Stimulated activated CD4-positive, alpha-beta T cell treated with anti-CD3 and anti-CD28 coated beads, Interleukin-12 subunit alpha, Interleukin-12 subunit beta, amount 100 ng/mL, for 24 hours (primary cell): ENCODE measurements at regions not wholly inside any gene's neighbourhood (a gene's known extent, or its start where the extent isn't known, plus 50 kb on each side); places are given as distances from the start of the nearest gene placed in this dataset.
"Not testable (repeated sequence)": the region's sequence is repeated elsewhere in the genome, so short reads cannot be mapped to it uniquely, and the experiment has no call there.

ENCODE experiments used
- DNase-seq, 2 experiments: peaks; one replicate each; pipeline ENCODE4 v3.0.0-alpha.2; 2020; ENCODE audit warnings: low read depth in 2 of 2

DNA sequence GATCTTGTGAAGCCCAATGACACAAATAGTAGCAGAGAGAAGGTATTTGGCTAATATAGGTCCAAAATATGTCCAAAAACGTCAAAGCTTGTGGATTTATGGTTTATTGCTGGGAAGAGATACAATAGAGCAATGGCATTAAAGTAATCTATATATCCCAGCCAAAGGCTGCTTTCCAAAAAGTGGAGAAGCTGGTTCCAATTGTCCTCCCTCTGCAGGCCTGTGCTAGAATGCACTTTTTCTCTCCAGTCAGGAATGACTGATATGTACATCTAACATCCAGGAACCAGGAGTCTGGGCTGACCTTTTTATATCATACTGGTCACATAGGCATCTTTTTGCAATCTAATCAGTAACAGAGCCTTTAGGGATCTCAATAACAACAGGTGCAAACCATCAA lies 167.1 kb upstream of the FAM3C start:
- DNase-seq, result no peak

DNA sequence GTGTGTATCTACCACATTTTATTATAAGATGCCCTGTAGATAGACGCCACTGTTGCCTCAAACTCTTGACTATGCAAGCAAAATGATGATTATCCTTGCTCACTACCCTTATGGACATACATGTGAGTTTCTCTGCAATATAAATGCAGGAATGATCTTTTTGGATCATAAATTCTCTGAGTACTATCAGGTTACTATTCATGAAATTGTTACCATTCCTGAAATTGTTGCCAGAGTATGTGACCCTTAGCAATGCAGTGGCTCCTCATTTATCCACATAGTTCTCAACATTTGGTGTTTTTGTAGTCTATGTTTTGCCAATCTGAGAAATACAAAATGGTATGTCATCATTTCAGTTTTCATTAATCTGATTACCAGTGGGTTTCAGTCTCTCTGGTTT lies 166.2 kb upstream of the FAM3C start:
- no peak for DNase-seq

DNA sequence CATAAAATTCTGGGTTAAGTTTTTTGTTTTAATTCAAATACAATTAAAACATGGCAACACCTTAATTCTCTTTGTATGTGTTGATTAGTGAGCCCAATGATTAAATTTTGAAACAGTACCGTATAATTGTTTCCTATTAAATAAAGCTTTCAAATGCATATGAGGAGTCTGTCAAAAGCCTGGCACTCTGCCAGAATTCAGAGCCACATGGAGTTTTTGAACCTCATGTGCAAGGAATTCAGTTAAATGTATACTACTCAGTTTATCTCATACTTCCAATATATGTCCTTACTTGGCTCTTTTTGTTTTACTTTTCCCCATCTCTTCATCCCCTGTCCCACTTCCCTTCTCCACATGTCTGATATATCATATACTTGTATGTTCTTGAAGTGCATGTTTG lies 165.6 kb upstream of the FAM3C start:
- no peak for DNase-seq

DNA sequence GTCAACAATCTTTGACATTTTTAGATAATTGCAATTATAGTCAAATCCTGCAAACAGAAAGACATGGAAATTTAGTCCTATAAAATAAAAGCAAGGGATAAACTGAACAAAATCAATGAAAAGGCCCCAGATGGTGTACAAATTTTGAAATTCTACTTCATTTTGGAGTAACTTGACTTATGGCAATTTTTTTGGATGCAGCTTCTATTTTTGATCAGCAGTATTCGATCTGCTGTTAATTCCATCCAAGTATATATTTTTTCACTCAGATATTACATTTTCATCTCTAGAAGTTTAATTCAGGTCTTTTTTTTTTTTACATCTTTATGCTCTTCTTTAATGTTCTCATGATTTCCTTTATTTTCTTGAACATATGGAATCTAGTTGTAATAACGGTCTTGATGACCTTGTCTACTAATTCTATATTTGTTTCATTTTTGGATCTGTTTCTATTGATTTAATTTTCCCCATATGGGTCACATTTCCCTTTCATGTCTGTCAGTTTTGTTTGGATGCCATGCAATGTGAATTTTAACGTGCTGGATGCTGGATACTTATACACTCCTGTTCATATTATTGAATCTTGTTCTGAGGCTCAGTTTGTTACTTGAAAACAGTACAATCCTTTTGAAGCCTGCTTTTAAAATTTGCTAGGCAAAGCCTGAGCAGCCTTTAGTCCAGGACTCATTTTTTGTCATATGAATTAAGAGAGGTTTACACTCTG lies 164.3 kb upstream of the FAM3C start:
- no peak for DNase-seq

DNA sequence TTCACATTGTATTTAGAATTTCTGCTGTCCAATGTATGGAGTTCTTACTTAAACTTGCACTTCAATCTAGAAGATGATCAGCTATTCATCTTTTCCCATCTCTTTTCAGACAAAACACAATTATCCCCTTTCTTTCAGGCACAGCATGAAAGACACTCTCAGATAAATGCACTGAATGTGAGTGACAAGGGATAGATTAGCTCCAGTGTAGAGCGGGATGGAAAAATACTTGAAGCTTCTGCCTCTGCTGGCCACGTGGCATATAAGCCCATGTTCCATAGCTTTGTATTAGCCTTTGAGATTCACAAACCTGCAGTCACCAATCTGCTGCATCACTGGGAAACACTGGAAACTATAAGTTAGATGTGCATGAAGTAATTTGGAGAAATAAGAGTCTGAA lies 162.2 kb upstream of the FAM3C start:
- DNase-seq, result no peak

DNA sequence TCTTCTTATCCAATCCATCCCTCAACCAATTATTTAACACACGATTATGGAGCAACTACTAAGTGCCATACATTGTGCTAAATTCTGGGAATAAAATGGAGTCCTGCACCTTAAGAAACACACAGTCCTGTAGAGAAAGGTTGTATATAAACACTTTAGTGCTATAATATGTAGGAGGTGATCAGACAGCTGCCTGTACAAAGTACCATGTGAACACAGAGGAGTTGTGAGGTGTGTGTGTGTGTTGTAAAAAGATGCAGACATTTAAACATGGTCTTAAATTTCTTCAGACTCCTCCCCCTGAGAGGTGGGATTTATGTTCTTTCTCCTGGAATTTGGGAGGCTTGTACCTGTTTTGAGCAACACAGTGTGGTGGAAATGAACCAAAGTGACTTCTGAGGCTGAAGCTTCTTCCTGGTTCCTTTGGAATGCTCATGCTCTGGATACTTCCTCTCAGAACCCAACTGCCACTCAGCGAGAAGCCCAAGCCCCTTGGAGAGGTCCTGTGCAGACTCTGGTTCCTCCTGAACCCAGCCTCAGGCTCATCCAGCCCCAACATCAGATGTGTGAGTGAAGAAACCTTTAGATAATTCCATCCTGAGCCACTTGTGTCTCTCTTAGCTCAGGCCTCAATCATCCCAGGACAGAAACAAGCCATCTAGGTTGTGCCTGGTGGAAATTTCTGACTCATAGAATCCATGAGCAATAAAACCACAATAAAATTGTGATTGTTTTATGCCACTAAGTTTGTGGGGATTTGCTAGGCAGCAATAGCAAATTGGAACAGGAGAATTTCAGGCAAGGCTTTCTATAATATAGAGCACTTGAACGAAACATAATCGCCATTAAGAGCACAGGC lies 161.2 kb upstream of the FAM3C start:
- no peak for DNase-seq

DNA sequence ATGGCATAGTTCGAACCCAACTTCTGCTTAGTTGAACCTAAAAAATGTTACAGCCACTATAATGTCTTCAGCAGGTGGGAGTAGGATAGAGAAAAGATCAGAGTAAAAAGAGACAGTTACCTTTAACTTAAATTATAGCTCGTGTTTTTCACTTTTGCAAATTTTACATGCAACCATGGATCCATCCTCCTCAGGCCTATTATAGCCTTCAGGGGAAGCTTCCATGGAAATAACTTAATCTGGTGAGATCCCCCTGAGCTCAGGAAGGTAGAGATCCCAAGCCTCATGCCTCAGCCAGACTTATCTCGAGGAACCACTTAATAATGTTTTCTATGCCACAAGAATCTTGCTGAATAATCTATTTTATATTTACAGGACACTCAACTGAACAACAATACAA lies 159.4 kb upstream of the FAM3C start:
- DNase-seq, result no peak

DNA sequence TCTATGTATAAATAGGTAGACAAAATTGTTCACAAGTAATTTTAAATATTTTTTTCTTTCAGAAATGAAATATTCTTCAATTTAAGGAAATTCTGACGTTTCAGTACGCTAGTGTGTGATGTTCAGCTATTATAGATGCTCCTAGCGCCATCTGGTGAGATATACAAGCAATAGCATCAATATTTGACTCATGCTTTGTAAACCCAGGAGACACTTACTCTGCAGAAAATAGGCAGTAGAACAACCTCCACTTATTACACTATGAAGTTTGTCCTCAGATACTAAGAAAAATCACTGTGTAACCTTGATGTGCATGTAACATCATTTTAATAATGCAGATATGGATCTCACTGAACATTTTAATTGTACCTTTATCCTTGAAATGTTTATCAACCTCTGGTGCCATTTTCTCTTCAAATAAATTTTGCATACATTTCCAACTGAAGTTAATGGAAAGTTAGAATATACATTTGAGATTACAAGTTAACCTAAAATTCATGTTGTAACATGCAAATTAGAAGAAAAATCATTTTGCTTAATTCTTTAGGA lies 151.5 kb upstream of the FAM3C start:
- DNase-seq, result no peak

DNA sequence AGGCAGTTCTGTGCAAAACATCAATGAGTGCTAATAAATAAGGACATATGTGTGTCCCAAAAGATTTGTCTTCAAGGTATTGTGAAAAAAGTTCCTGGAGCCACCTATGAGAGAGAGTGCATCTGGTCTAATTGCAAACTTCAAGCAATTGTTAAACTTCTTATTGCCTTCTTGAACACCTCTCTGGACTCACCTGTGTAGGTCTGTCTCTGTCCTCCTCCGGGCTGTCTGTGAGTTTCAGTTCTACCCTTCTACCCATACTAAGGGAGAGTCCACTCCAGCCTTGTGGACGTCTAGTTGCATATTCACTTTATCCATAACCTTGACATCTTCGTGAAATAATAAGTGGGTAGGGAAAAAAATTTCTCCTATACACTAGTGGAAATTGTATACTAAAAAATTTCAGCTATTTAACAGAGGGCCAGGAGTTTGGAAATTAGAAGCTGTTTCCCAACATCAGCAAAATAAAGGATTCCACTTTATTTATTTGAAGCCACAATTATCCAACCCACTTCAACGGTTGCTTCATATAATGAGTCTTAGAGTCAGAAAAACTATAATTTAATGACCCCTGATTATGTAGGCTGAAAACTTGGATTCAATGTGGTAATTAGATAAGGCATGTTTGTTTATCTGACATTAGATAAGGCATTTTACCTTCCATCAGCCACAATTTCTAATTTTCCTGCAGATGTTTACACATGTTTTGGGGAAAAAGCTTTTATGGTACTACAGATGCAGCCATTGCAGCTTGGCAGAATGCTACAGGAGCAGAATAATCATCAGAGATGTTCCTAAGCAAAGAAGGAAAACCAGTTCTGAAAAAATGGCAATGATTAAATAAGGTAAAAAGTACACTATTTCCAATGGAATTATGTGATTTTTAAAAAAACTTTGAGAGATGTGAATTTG lies 150.8 kb upstream of the FAM3C start:
- DNase-seq, result no peak

DNA sequence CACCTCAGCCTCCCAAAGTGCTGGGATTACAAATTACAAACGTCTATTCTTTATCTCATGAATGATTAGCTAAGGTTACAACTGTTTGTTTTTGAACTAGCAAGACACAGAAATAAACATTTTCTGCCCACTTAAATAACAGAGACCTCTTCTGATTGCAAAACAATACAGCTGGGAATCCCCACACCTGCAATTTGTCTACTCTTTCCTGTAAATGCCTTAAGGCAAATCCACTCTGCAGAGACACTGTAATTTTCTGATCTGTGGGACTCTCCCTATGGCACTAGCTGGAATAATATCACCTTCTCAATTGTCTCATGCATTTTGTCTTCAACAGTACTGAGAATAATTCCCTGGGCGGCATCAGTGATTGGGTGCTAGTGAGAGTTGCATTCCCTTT lies 149.3 kb upstream of the FAM3C start:
- DNase-seq, result no peak

DNA sequence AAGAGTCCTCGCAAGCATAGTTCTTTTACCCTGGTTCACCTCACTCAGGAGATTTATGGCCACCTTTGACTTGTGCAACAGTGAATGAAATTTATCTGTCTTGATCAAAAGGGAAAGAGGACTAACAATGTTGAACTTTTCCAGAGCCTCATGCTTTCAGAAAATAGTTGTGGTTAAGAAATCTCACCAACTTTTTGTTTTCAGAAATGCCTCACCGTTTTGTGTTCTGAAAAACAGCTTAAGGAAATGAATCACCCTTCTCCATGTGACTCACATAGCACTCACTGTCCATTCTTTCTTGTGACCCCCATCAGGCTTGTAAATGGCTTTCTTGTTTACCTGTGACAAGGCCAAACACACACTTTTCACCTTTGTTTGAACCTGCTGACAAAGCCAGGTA lies 148.6 kb upstream of the FAM3C start:
- no peak for DNase-seq

DNA sequence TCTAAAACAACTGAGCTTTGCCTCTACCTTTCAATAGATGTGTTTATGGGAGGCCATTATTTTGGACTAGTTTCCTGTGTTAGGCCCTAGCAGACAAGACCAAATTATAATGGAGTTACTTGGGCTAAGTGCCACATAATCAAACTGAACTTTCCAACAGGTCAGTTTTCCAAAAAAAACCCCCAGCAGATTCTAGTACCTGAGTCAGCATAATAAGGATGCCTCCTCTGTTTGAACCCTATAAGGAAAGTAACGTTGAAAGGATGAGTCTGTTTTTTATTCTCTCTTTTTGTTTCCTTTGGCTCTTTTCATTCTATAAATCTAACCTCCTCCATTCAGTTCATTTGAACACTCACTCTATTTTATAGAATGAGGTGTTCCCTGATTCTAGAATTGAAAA lies 148.1 kb upstream of the FAM3C start:
- no peak for DNase-seq

DNA sequence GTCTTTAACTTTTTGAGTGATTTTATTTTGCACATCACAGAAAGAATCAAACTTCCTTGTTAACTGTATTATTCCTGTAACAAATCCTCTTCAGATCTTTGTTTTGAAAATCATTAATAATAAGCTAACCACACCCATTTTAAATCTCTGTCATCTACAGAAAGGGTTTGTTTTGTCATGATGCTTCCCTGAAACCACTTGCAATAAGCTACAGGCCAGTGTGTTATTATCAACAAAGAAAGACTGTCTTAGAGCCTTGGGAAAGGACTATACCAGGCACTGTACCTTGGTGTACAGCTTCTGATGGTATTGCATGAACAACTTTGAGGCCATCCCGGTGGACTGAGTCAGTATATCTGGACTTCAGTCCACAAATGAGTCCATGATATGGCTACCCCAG lies 145.3 kb upstream of the FAM3C start:
- DNase-seq, result no peak

DNA sequence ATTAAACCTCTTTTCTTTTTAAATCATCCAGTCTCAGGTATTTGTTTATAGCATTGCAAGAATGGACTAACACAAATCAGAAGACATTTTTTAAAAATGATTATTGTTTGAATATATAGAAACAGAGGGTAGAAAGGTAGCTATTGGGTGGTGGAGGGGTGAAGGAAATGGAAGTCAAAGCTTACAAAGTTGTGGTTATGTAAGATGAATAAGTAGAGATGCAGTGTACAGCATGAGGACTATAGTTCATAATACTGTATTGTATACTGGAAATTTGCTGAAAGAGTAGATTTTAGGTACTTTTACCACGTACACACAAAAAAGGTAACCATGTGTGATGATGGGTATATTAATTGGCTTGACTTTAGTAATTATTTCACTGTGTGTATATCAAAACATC lies 144.0 kb upstream of the FAM3C start:
- no peak for DNase-seq

DNA sequence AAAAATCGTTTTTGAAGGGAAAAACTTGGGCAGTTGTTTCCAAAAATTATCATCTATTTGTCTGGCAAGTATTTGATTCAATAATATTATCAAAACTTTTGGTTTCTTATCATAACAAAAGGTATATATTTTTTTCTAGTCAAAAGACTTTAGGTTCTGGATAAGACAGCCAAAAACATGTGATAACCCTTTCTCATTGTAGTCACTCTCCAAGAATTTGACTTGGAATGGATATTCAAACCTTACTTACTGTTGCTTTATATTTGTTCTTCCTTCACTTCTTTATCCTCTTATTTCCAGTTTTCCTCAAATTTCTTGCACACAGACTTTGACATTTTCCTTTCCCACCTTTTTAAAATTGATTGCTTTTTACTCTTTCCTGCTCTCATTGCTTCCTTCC lies 140.9 kb upstream of the FAM3C start:
- DNase-seq, result no peak

DNA sequence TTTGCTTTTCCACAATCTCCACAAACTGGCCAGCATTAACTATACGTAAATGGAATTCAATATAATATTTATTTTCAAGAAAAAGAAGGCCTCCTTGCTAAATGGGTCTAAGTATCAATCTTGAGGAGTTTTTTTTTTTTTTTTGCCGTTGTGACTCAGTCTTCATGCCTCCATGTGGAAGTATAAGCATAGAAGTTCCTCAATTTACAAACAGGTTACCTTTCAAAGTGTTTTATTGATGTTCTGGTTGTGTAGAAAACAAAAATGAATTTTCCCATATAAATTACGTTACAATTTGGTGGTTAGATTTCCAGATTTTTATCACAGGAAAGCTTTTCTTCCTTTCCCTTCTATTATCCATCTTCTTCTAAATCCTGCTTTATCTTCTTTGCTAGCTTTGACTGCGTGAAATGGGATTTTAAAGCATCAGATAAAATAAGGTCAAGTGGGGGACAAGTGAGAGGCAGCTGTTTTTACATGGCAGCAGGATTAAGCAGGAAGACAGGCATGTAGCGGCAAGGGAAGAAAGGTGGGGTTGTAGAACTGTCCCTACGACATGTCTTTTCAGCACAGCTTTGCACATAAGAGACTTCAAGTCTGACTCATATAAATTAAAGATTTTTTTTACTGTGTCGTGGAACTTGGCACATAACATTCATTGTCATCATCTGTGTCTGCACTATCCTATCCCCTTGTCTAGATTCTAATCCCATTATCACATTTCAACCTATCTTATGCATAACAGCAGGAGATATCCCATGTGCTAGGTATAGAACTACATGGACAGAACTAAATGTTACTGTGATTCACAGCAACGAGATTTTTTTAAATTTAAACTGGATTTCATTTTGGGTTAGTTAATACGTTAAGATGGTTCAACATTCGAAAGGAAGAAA lies 135.3 kb upstream of the FAM3C start:
- no peak for DNase-seq

DNA sequence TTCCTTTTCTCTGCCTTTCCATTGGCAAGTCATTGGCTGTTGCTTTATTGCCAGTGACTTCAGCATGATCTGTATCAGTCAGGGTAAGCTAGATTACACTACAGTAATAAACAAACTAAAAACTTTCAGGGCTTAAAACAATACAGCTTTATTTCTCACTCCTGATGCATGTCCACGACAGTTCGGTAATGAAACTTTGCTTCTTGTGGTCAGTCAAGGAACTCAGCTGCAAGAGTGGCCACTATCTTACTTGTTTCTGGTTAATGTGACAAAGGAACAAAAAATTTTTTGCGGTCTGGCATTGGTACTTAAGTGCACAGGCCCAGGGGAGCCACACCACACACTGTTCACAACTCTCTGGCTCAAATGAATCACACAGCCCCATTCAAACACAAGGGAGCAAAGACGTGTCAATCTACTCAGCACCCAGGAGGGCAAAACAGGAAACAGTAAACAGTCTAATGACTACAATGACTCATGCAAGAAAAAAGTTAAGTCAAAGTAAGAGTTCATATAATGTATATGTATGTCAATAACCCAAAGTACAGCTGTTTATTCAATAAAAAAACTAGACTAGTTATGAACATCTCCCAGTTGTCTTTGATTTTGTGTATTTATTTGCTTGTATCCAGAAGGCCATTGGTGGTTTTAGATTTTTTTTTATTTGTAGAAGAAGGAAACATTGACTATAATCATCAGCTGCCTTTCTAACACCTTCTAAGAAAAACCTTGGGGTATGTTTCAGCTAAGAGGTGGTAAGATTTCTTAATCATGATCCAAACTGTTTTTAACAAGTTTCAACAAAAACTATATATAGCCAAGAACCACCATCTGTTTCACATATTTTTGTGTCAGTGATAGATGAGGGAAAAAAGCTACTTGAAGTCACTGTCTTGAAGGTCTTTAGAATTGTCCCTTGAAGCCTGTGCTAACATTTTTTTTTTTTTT lies 134.4 kb upstream of the FAM3C start:
- DNase-seq, result peak in 1 of 2 experiments; percentile 22

DNA sequence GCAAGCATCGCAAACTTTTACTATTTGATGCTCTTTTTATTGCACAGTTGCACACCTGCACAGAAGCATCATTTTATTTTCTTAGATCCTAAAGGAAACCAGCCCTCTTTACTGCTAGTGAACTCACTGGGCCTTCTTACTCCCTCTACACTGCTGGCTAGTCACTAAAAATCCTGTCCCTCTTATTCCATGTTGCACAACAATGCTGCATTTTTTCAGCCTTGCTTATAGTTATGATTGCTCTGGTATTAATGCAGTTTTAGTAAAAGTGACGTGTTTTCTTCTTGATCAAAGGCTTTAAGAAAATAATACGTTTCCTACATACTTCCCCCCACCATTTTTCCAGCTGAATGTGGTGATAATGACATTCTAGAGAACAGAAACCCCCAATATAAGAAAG lies 132.9 kb upstream of the FAM3C start:
- no peak for DNase-seq

DNA sequence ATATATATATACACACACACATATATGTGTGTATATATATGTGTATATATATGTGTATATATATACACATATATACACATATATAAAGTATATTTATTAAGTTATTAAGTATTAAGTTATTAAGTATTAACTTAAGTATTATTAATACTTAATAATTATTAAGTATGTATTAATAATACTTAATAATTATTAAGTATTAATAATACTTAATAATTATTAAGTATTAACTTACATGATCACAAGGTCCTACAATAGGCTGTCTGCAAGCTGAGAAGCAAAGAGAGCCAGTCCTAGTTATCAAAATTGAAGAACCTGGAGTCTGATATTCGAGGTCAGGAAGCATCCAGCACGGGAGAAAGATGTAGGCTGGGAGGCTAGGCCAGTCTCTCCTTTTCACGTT lies 130.1 kb upstream of the FAM3C start:
- not testable (repeated sequence) for DNase-seq
